Lower leg skin (tissue), 4 donors: ENCODE measurements at regions not wholly inside any gene's neighbourhood (a gene's known extent, or its start where the extent isn't known, plus 50 kb on each side); places are given as distances from the start of the nearest gene placed in this dataset.

Experiments
- DNase-seq, 2 donors: peaks; one replicate each; pipeline ENCODE4 v3.0.0-alpha.2; 2019; ENCODE audit warnings: low spot score in 2 of 2
- H3K4me3 ChIP-seq: fragments of 200-600 bp; sonication (generic); 2 replicates; pipeline ENCODE4 v1.5.1; 2017; ENCODE audit warnings: mild to moderate bottlenecking, low read depth; ENCODE audit not compliant: poor library complexity, severe bottlenecking
- POLR2A ChIP-seq, 2 donors: fragments of 450-650 bp; IDR thresholded peaks; one replicate each; pipeline ENCODE4 v1.6.1; 2016 to 2017; ENCODE audit warnings: antibody characterized with exemption in 2 of 2, mild to moderate bottlenecking in 1 of 2, moderate library complexity in 1 of 2
- WGBS, 2 donors: methylation state at CpG; one replicate each; pipeline ENCODE4 v1.1.5; 2018; 5-methylcytosine and 5-hydroxymethylcytosine counted together
- intact Hi-C: fragments of 100-400 bp; cut with DNase I; formaldehyde crosslinking; loops from one replicate; pipeline ENCODE4 v1.15.0; 2023; ENCODE audit warnings: low total_unique reads
- TF ChIP-seq, protein P1 (sequence below), 3 donors: fragments of 450-650 bp; IDR thresholded peaks; one replicate each; pipeline ENCODE4 v1.5.1; 2016; ENCODE audit warnings: antibody characterized with exemption in 3 of 3, mild to moderate bottlenecking in 3 of 3, moderate library complexity in 2 of 3

DNA sequence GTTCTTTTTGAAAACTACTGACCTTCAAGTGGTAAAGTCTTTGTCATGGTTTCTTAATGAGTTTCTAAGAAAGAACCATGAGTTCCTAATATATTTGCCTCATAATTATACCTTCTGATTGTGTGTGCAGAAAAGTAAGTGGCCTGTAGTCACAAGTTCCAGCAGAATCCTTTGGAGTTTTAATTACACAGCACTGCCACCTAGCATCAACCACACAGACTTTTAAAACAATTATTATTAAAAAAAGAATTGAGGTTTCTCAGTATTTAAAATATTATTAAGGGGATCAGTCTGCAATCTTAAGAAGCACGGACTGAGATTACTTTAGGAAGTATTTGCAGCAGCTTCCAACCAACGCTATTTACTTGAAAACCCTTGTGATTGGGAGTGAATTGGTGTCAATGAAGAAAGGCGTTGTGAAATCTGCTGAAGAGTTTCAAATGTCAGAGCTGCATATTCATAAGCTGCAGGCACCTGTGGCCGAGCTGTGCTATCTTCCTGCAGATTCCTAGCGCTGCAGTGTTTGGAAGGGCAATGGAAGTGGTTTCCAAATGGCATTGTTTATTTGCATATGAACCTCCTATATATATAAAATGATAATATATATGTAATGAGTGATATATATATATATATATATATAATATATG lies 1074.2 kb upstream of the WWC1 start:
- TF ChIP-seq, protein P1, sequence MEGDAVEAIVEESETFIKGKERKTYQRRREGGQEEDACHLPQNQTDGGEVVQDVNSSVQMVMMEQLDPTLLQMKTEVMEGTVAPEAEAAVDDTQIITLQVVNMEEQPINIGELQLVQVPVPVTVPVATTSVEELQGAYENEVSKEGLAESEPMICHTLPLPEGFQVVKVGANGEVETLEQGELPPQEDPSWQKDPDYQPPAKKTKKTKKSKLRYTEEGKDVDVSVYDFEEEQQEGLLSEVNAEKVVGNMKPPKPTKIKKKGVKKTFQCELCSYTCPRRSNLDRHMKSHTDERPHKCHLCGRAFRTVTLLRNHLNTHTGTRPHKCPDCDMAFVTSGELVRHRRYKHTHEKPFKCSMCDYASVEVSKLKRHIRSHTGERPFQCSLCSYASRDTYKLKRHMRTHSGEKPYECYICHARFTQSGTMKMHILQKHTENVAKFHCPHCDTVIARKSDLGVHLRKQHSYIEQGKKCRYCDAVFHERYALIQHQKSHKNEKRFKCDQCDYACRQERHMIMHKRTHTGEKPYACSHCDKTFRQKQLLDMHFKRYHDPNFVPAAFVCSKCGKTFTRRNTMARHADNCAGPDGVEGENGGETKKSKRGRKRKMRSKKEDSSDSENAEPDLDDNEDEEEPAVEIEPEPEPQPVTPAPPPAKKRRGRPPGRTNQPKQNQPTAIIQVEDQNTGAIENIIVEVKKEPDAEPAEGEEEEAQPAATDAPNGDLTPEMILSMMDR (IDR thresholded peaks at IDR 0.05): no peak
- TF ChIP-seq POLR2A (IDR thresholded peaks at IDR 0.05): no peak
- no peak overlapping the region for H3K4me3 ChIP-seq
- DNase-seq: no peak
- 28 to 34% methylated on average over 5 of the region's 5 CpGs for WGBS, 2 donors
- intact Hi-C loops: no loop called here

DNA sequence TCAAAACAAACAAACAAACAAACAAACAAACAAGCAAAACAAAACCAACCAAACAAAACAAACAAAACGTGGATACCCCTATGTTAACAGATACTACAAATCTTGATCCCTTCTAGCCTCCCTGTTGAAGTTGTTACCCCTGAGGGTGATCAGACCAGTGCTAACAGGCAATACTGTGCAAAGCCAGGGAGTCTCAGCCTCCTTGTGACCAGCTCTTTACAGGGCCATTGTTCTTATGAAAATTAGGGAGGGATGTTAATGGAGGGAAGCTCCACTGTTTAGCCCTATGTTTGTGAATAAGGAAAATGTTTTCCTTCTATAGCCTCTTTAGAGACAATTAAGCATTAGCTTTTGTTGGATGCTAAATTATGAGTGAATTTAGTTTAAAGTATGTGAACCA lies 1072.1 kb upstream of the WWC1 start:
- 50 to 71% methylated on average over 1 of the region's 1 CpG for WGBS, 2 donors
- TF ChIP-seq, protein P1 (IDR thresholded peaks at IDR 0.05): no peak
- TF ChIP-seq POLR2A (IDR thresholded peaks at IDR 0.05): no peak
- intact Hi-C loops: no loop called here
- no peak for DNase-seq
- no peak overlapping the region for H3K4me3 ChIP-seq

DNA sequence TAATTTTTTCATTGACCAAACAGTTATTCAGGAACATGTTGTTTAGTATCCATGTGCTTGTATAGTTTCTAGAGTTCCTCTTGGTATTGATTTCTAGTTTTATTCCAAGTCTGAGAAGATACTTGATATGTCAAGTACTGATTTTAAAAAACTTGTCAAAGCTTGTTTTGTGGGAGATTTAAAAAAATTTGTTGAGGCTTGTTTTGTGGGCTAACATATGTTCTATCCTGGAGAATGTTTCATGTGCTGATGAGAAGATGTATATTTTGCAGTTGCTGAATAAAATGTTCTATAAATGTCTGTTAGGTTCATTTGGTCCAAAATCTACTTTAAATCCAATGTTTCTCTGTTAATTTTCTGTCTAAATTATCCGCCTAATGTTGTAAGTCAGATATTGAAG lies 1065.1 kb upstream of the WWC1 start:
- intact Hi-C loops: no loop called here
- H3K4me3 ChIP-seq: no peak overlapping the region
- TF ChIP-seq, protein P1 (IDR thresholded peaks at IDR 0.05): no peak
- TF ChIP-seq POLR2A (IDR thresholded peaks at IDR 0.05): no peak
- no peak for DNase-seq
- 86 to 91% methylated on average over 1 of the region's 1 CpG for WGBS, 2 donors

DNA sequence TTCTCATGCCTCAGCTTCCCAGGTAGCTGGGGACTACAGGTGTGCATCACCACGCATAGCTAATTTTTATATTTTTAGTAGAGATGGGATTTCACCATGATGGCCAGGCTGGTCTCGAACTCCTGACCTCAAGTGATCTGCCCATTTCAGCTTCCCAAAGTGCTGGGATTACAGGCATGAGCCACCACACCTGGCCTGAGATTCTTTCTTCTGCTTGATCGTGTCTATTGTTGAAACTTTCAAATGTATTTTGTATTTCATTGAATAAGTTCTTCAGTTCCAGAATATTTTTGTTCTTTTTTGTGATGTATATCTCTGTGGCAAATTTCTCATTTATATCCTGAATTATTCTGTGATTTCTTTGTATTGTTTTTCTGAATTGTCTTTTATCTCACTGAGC lies 1063.3 kb upstream of the WWC1 start:
- WGBS, 2 donors: 94 to 95% methylated on average over 3 of the region's 3 CpGs
- DNase-seq: no peak
- intact Hi-C loops: no loop called here
- no peak overlapping the region for H3K4me3 ChIP-seq
- TF ChIP-seq POLR2A (IDR thresholded peaks at IDR 0.05): no peak
- TF ChIP-seq, protein P1 (IDR thresholded peaks at IDR 0.05): no peak

DNA sequence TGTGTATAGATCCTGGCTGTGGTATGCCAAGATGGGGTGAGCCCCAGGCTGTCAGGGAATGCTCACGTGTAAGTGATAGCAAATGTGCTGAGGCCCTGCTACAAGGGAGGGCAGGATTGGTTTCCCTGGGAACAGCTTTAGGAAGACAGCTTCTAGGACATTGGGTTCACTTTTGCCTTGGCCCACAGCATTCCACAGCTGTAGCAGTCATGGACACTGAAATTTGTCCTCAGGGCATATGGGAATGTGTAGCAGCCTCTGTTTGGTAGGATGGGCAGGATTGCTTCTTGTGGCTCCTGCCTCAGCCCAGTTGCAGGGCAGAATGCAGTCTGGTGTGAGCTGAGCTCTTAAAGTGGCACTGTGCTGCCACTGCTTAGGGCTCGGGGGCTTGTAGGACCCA lies 1061.7 kb upstream of the WWC1 start:
- no peak overlapping the region for H3K4me3 ChIP-seq
- WGBS, 2 donors: 59 to 80% methylated on average over 2 of the region's 2 CpGs
- TF ChIP-seq POLR2A (IDR thresholded peaks at IDR 0.05): no peak
- TF ChIP-seq, protein P1 (IDR thresholded peaks at IDR 0.05): no peak
- intact Hi-C loops: no loop called here
- no peak for DNase-seq

DNA sequence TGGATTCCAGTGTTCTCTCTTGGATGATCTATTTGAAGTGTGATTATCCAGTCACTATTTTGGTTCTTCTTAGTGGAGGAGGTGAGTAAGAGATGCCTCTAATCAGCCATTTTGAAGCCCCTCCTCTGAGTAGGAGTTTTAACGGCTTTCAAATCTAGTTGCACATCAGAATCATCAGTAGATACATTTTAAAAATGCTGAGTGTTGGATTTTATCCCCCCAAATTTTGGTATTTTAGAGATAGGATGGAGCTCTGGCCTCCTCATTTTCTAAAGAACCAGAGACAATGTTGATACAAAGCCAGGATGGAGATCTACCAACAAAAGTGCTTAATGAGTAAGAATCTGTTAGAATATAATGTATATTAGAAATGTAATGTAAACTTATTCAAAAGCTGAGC lies 1061.0 kb upstream of the WWC1 start:
- 89 to 94% methylated on average over 1 of the region's 1 CpG for WGBS, 2 donors
- no peak for TF ChIP-seq POLR2A (IDR thresholded peaks at IDR 0.05)
- TF ChIP-seq, protein P1 (IDR thresholded peaks at IDR 0.05): no peak
- intact Hi-C loops: no loop called here
- no peak for DNase-seq
- H3K4me3 ChIP-seq: no peak overlapping the region
